ENCODE measurements at regions not wholly inside any gene's neighbourhood (a gene's known extent, or its start where the extent isn't known, plus 50 kb on each side); places are given as distances from the start of the nearest gene placed in this dataset.

DNA sequence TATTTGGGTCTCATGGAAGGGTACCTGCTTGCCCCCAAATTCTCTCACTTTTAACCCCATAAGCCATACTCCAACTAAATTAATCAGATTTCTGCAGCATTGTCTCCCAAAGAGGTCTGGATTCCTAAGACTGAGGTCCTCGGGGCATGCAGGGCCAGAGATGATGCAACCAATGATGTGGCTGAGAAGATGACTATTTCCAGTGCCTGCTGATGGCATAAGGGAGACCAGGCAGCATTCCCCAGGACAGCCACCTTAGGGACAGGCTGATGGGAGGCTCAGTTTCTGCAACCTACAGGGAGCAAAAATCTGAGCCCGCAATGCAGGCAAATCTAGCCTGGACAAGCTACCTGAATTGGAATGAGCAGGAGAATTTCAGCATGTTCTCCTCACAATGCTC is 76.8 kb upstream of the ASIC2 start:
- Mint-ChIP-seq H3K36me3 (ENCODE audit: unreplicated experiment) (no peaks in the 10 kb centered on the region), H3K4me3 (ENCODE audit: unreplicated experiment) (no peak overlapping the region), H3K27me3 (ENCODE audit: unreplicated experiment) (no peaks in the 10 kb centered on the region), H3K27ac (ENCODE audit: unreplicated experiment) (no peak overlapping the region), H3K9me3 (ENCODE audit: unreplicated experiment) (peaks cover 17% of the 10 kb centered on the region), H3K4me1 (ENCODE audit: unreplicated experiment) (no peaks in the 10 kb centered on the region)
- TF ChIP-seq, protein P1, sequence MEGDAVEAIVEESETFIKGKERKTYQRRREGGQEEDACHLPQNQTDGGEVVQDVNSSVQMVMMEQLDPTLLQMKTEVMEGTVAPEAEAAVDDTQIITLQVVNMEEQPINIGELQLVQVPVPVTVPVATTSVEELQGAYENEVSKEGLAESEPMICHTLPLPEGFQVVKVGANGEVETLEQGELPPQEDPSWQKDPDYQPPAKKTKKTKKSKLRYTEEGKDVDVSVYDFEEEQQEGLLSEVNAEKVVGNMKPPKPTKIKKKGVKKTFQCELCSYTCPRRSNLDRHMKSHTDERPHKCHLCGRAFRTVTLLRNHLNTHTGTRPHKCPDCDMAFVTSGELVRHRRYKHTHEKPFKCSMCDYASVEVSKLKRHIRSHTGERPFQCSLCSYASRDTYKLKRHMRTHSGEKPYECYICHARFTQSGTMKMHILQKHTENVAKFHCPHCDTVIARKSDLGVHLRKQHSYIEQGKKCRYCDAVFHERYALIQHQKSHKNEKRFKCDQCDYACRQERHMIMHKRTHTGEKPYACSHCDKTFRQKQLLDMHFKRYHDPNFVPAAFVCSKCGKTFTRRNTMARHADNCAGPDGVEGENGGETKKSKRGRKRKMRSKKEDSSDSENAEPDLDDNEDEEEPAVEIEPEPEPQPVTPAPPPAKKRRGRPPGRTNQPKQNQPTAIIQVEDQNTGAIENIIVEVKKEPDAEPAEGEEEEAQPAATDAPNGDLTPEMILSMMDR (IDR thresholded peaks at IDR 0.05), result no peak
- no peak for DNase-seq (ENCODE audit: extremely low spot score, unreplicated experiment)

DNA sequence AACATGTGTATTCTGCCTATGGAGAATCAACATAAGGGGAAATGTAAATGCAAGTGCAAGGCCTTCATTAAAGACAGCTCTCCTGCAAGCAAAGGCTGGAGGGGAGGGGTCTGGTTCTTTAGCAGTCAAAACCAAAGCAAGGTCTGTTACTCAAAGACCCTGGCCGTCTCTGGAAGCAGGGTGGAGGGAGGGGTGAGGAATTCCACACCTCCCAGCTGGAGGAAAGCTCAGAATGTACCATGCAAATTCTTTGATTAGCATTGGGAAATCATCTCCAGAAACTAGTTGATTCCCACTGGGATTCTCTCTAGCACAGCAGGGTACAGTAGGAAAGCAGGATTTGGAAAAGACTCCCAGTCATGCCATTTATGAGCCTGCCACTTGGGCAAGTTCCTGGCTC is 77.3 kb upstream of the ASIC2 start:
- Mint-ChIP-seq H3K36me3 (ENCODE audit: unreplicated experiment) (no peaks in the 10 kb centered on the region), H3K27me3 (ENCODE audit: unreplicated experiment) (no peaks in the 10 kb centered on the region), H3K4me1 (ENCODE audit: unreplicated experiment) (no peaks in the 10 kb centered on the region), H3K4me3 (ENCODE audit: unreplicated experiment) (no peak overlapping the region), H3K9me3 (ENCODE audit: unreplicated experiment) (peaks cover 12% of the 10 kb centered on the region), H3K27ac (ENCODE audit: unreplicated experiment) (no peak overlapping the region)
- DNase-seq (ENCODE audit: extremely low spot score, unreplicated experiment), result no peak
- TF ChIP-seq, protein P1 (IDR thresholded peaks at IDR 0.05), result no peak

DNA sequence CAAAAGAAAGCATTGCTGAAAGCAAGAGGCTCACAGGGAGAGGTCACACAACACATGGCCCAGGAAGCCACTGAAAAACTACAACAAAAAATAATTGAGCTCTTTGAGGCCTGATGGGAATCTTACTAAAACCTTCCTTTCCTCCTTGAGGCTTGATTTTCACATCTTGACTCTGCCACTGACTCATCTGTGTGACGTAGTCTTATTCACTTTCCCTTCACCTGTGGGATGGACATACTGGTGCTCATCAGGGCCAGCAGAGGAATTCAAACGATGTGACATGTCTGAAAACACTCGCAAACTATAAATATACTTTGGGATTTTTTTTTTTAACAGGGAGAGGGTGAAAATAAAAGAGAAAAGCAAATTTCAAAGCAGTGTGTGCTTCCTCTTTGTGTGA is 78.3 kb upstream of the ASIC2 start:
- Mint-ChIP-seq H3K9me3 (ENCODE audit: unreplicated experiment) (peaks cover 8% of the 10 kb centered on the region), H3K4me3 (ENCODE audit: unreplicated experiment) (no peak overlapping the region), H3K36me3 (ENCODE audit: unreplicated experiment) (no peaks in the 10 kb centered on the region), H3K27ac (ENCODE audit: unreplicated experiment) (no peak overlapping the region), H3K4me1 (ENCODE audit: unreplicated experiment) (no peaks in the 10 kb centered on the region), H3K27me3 (ENCODE audit: unreplicated experiment) (no peaks in the 10 kb centered on the region)
- TF ChIP-seq, protein P1 (IDR thresholded peaks at IDR 0.05), result no peak
- DNase-seq (ENCODE audit: extremely low spot score, unreplicated experiment), result no peak

DNA sequence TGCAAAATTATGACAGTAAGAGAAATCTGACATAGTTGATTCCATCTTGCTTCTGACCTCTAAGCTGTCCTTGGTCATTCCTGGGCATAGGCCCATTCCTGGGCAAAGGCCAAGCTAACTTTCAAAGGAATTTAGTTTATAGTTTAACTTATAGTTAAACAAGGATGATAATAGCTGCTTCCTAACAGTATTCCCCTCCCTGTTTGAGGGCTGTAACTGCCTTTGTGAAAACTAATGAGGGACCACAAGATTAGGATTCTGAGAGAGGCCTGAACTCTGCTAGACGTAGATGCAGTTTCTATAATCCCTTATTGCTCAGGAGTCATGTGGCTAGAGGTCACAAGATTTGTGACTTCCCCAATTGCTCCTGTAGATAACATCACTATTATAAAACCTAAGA is 80.2 kb upstream of the ASIC2 start:
- no peaks in the 10 kb centered on the region for H3K36me3 Mint-ChIP-seq (ENCODE audit: unreplicated experiment)
- no peak for DNase-seq (ENCODE audit: extremely low spot score, unreplicated experiment)
- TF ChIP-seq, protein P1 (IDR thresholded peaks at IDR 0.05), result no peak
- no peaks in the 10 kb centered on the region for H3K4me1 Mint-ChIP-seq (ENCODE audit: unreplicated experiment)
- no peaks in the 10 kb centered on the region for H3K27me3 Mint-ChIP-seq (ENCODE audit: unreplicated experiment)
- H3K4me3 Mint-ChIP-seq (ENCODE audit: unreplicated experiment), result no peak overlapping the region
- H3K27ac Mint-ChIP-seq (ENCODE audit: unreplicated experiment), result no peak overlapping the region
- H3K9me3 Mint-ChIP-seq (ENCODE audit: unreplicated experiment), result peaks cover 6% of the 10 kb centered on the region

DNA sequence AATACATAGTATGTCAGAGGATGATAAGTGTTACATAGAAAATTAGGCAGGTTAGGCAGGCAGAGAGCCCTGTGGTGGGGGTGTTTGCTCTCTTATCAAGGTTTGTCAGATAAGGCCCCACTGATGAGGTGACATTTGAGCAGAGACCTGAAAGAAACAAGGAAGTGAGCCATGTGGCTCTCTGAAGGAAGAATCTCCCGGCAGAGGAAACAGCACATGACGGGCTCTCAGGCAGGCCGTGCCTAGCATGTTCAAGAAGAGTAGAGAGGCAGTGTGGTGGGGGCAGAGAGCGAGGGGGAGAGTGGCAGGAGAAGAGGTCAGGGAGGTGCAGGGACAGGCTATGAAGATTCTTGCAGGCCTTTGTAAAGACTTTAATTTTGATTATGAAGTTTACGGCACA is 82.0 kb upstream of the ASIC2 start:
- Mint-ChIP-seq H3K27ac (ENCODE audit: unreplicated experiment) (no peak overlapping the region), H3K4me1 (ENCODE audit: unreplicated experiment) (no peaks in the 10 kb centered on the region), H3K4me3 (ENCODE audit: unreplicated experiment) (no peak overlapping the region), H3K9me3 (ENCODE audit: unreplicated experiment) (peaks cover 10% of the 10 kb centered on the region), H3K27me3 (ENCODE audit: unreplicated experiment) (no peaks in the 10 kb centered on the region), H3K36me3 (ENCODE audit: unreplicated experiment) (no peaks in the 10 kb centered on the region)
- TF ChIP-seq, protein P1 (IDR thresholded peaks at IDR 0.05), result no peak
- DNase-seq (ENCODE audit: extremely low spot score, unreplicated experiment), result no peak

Measured in osteocyte (in vitro differentiated cells).